Karpas-422 (cell line): ENCODE measurements at regions not wholly inside any gene's neighbourhood (a gene's known extent, or its start where the extent isn't known, plus 50 kb on each side); places are given as distances from the start of the nearest gene placed in this dataset.

Experiments
- DNase-seq: peaks from one replicate; pipeline ENCODE4 v3.0.0-alpha.2; 2015
- H2AFZ ChIP-seq: fragments of 200-600 bp; sonication (generic); 2 replicates; pipeline ENCODE4 v1.6.1; 2014; ENCODE audit warnings: antibody characterized with exemption, low read length, mixed read lengths
- H3K27ac ChIP-seq: fragments of 200-600 bp; sonication (generic); 2 replicates; pipeline ENCODE4 v1.5.1; 2014; ENCODE audit warnings: mild to moderate bottlenecking, low read length, moderate library complexity
- H3K27me3 ChIP-seq: fragments of 200-600 bp; sonication (generic); 2 replicates; pipeline ENCODE4 v1.6.1; 2014; ENCODE audit warnings: low read length, mixed read lengths
- H3K36me3 ChIP-seq: fragments of 200-600 bp; sonication (generic); 2 replicates; pipeline ENCODE4 v1.6.1; 2014; ENCODE audit warnings: low read length, mixed read lengths; ENCODE audit not compliant: insufficient read depth
- H3K4me1 ChIP-seq: fragments of 200-600 bp; sonication (generic); 2 replicates; pipeline ENCODE4 v1.6.1; 2014; ENCODE audit warnings: mild to moderate bottlenecking, low read length, mixed read lengths
- H3K4me2 ChIP-seq: fragments of 200-600 bp; sonication (generic); 2 replicates; pipeline ENCODE4 v1.6.1; 2014; ENCODE audit warnings: low read length, low read depth, mild to moderate bottlenecking; ENCODE audit not compliant: poor library complexity, severe bottlenecking
- H3K4me3 ChIP-seq: fragments of 200-600 bp; sonication (generic); 2 replicates; pipeline ENCODE4 v1.5.1; 2014; ENCODE audit warnings: mild to moderate bottlenecking, antibody characterized with exemption, low read length, mixed read lengths
- H3K79me2 ChIP-seq: fragments of 200-600 bp; sonication (generic); 2 replicates; pipeline ENCODE4 v1.6.1; 2014; ENCODE audit warnings: mild to moderate bottlenecking, low read length, mixed read lengths
- H3K9ac ChIP-seq: fragments of 200-600 bp; sonication (generic); 2 replicates; pipeline ENCODE4 v1.6.0; 2014; ENCODE audit warnings: low read length
- H3K9me2 ChIP-seq: fragments of 200-600 bp; sonication (generic), shearing (Covaris generic); replicated peaks from 2 replicates; pipeline ENCODE4 v1.6.0; 2014; ENCODE audit warnings: mild to moderate bottlenecking, low read length, moderate library complexity; ENCODE audit not compliant: insufficient read depth
- H3K9me3 ChIP-seq: fragments of 300-700, 200-600 bp; sonication (generic); 2 replicates; pipeline ENCODE4 v1.6.1; 2014; ENCODE audit warnings: low read length, mixed read lengths
- H4K20me1 ChIP-seq: fragments of 200-600 bp; sonication (generic); 2 replicates; pipeline ENCODE4 v1.6.1; 2014; ENCODE audit warnings: mild to moderate bottlenecking, antibody characterized with exemption, low read length, low read depth; ENCODE audit not compliant: insufficient read depth

DNA sequence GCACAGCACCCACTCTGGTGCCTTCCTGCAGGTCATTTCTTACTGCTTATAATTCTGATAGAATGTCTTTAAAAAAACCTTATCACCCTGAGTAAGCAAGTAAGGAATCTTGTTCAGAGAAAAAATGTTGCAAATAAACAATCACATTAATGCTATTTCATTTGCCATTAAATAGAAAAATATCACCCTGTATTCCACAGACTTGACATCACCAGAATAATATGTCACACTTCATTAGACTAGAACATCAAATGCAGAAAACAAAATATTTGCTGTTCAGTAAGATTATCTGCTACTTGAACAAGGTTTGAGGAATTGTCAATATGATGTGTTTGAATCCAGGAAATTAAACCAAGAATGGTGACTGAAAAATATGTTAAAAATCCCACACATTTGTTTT, 236.6 kb upstream of the MMADHC start:
- Histone ChIP-seq H3K4me2 (no peak overlapping the region), H3K9ac (no peak overlapping the region), H3K9me3 (no peaks in the 10 kb centered on the region), H2AFZ (no peak overlapping the region), H3K4me1 (no peaks in the 10 kb centered on the region), H3K9me2 (no peaks in the 10 kb centered on the region), H3K27me3 (no peaks in the 10 kb centered on the region), H3K4me3 (no peak overlapping the region), H4K20me1 (no peaks in the 10 kb centered on the region), H3K27ac (no peak overlapping the region), H3K36me3 (no peaks in the 10 kb centered on the region), H3K79me2 (no peaks in the 10 kb centered on the region)
- no peak for DNase-seq

DNA sequence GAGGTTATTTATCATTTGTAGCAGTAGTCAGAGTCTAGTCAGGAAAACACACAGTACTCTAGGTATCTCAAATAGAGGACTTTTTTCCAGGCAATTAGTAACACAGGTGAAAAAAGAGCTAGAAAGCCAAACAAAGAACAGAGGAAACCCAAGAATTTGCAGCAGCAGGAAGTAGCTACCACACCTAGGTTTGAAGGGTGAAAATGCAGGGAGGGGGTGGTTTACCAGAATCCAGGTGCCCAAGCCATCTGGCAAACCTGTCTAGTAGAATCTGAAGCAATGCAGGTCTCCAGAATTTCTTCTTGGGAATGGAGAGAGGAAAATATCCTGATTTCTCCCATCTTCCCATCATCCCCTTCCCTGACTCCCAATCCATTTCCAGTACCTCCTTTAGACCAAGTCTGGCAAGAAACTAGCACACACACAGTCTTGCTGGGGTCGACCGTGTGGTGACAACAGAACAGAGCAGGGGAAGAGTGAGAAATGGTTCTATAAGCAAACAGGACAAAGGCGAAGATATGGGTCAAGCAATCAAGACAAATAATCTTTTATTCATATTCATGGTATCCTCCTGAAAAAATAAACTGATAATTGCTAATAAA, 231.9 kb upstream of the MMADHC start:
- no peaks in the 10 kb centered on the region for H3K79me2 ChIP-seq
- no peaks in the 10 kb centered on the region for H3K36me3 ChIP-seq
- no peak overlapping the region for H3K9ac ChIP-seq
- no peaks in the 10 kb centered on the region for H3K9me2 ChIP-seq
- no peak overlapping the region for H3K4me2 ChIP-seq
- H3K9me3 ChIP-seq, result no peaks in the 10 kb centered on the region
- no peaks in the 10 kb centered on the region for H3K4me1 ChIP-seq
- no peak overlapping the region for H2AFZ ChIP-seq
- H4K20me1 ChIP-seq, result no peaks in the 10 kb centered on the region
- no peak overlapping the region for H3K4me3 ChIP-seq
- DNase-seq, result no peak
- H3K27ac ChIP-seq, result no peak overlapping the region
- H3K27me3 ChIP-seq, result no peaks in the 10 kb centered on the region

DNA sequence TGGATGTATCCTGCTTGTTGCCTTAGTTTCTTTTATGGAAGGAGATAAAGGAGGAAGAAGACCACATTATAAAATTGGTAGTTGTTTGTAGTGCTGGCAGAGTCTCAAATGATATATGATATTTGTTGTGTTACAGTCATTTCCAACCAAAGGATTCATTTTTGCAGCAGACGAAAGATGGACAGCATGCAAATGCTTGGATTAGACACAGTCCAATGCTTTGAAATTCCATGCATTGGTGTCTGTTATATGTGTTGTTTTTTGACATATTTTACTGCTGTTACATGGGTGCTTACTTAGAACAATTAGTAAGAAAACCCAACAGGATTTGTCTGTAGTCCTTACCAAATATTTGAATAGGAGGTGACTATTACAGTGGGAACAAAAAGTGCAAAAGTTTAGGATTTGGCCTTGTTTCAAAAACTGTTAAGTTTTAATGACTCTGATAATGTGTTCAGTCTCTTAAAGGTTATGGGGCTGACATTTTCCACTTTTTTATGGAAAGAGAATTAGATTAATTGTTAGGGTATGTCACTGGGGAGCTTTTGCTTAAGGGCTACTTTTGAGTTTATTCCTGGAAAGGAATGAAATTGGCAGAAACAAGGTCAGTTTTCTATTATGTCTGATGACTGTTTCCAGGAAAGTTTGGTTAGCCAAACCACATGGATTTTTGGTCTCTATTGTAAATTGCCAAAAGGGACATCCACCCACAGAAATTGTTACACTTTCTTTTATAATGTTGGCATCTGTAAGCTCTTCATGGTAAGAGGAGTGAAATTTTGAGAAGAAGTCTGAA, 229.4 kb upstream of the MMADHC start:
- Histone ChIP-seq H3K4me1 (no peaks in the 10 kb centered on the region), H3K27ac (no peak overlapping the region), H4K20me1 (no peaks in the 10 kb centered on the region), H3K4me2 (no peak overlapping the region), H3K27me3 (no peaks in the 10 kb centered on the region), H3K4me3 (no peak overlapping the region), H3K79me2 (no peaks in the 10 kb centered on the region), H3K9me2 (no peaks in the 10 kb centered on the region), H3K9ac (no peak overlapping the region), H3K36me3 (no peaks in the 10 kb centered on the region), H2AFZ (no peak overlapping the region), H3K9me3 (no peaks in the 10 kb centered on the region)
- no peak for DNase-seq

DNA sequence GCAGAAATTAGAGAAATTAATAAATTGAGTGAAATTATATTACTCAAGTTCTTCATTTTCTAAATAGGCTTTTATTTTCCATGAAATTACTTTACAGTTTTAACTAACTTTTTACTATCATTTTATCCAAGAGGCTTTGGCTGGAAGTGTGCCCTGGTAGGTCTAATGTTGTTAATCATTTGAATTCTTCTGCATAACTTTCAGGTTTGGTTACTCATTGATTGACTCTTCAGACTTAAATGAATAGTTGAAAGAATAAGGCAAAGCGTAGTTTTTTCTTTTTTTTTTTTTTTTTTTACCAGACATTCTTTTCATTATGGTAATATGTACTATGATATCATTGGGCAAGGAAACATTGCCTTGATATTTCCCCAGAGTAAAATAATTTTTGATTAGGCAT, 228.4 kb upstream of the MMADHC start:
- no peak overlapping the region for H3K4me3 ChIP-seq
- H3K4me2 ChIP-seq, result no peak overlapping the region
- H4K20me1 ChIP-seq, result no peaks in the 10 kb centered on the region
- H3K79me2 ChIP-seq, result no peaks in the 10 kb centered on the region
- no peaks in the 10 kb centered on the region for H3K27me3 ChIP-seq
- H3K9me2 ChIP-seq, result no peaks in the 10 kb centered on the region
- no peaks in the 10 kb centered on the region for H3K9me3 ChIP-seq
- H2AFZ ChIP-seq, result no peak overlapping the region
- no peaks in the 10 kb centered on the region for H3K36me3 ChIP-seq
- no peaks in the 10 kb centered on the region for H3K4me1 ChIP-seq
- H3K27ac ChIP-seq, result no peak overlapping the region
- H3K9ac ChIP-seq, result no peak overlapping the region
- no peak for DNase-seq

DNA sequence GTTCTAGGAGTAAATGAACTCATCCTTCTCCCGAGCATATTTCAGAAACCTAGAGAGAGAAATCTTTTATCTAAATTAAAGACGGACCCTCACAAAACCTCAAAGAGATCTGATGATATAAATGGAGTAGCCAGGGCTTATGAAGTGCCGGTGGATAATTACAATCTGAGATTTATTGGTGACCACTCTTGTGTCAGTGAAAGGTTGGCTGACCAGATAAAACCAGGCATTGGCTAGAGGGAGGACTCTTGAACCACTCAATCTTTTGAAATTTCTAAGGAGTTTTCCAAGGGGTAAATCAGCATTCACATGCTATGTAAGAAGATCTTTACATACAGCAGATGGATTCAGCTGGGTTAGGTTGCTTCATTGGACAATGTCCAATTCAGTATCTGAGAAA, 227.3 kb upstream of the MMADHC start:
- H4K20me1 ChIP-seq, result no peaks in the 10 kb centered on the region
- H3K79me2 ChIP-seq, result no peaks in the 10 kb centered on the region
- H3K4me3 ChIP-seq, result no peak overlapping the region
- no peaks in the 10 kb centered on the region for H3K9me3 ChIP-seq
- no peak for DNase-seq
- H2AFZ ChIP-seq, result no peak overlapping the region
- no peak overlapping the region for H3K4me2 ChIP-seq
- no peaks in the 10 kb centered on the region for H3K9me2 ChIP-seq
- H3K36me3 ChIP-seq, result no peaks in the 10 kb centered on the region
- H3K27me3 ChIP-seq, result no peaks in the 10 kb centered on the region
- no peak overlapping the region for H3K27ac ChIP-seq
- H3K9ac ChIP-seq, result no peak overlapping the region
- H3K4me1 ChIP-seq, result no peaks in the 10 kb centered on the region

DNA sequence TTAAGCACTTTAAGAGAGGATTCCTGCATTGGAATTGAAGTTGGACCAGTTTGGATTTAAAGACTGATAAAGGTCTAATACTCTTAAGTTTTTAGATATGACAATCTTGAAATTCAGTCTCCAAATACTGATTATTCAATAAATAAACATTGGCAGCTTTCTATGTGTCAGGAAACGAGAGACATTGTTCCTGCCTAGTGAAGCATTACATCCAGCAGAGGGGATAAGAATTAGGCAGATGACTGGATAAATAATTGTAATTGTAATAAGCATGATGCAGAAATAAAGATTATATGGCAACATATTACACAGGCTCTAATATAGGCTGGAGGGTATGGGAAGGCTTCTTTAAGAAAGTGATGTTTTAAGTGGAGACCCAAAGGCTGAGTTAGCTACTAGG, 226.5 kb upstream of the MMADHC start:
- Histone ChIP-seq H2AFZ (no peak overlapping the region), H3K36me3 (no peaks in the 10 kb centered on the region), H4K20me1 (no peaks in the 10 kb centered on the region), H3K9ac (no peak overlapping the region), H3K9me2 (no peaks in the 10 kb centered on the region), H3K4me1 (no peaks in the 10 kb centered on the region), H3K27me3 (no peaks in the 10 kb centered on the region; the same call in 1 of the 2 replicates), H3K27ac (no peak overlapping the region), H3K9me3 (no peaks in the 10 kb centered on the region), H3K4me2 (no peak overlapping the region), H3K79me2 (no peaks in the 10 kb centered on the region), H3K4me3 (no peak overlapping the region)
- no peak for DNase-seq

DNA sequence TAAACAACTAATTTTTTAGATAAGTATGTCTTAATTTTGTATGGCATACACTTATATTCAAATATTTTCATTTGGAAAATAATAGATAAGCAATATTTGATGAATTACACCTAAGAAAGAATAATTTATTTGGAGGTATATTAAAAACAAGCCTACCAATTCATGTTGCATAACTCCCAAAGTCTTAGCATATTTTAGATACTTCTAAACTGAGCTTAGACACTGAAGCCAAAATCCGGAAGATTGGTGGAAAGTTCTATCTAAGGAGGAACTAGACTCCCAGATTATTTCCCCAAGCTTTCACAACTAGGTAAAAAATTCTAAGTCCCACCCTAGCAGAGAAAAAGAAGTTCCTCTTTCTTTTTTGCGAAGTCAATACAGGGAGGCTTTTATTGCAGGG, 221.0 kb upstream of the MMADHC start:
- no peak overlapping the region for H3K9ac ChIP-seq
- no peaks in the 10 kb centered on the region; the same call in 1 of the 2 replicates for H3K27me3 ChIP-seq
- no peaks in the 10 kb centered on the region for H3K4me1 ChIP-seq
- H3K9me2 ChIP-seq, result no peaks in the 10 kb centered on the region
- no peaks in the 10 kb centered on the region for H3K79me2 ChIP-seq
- DNase-seq, result no peak
- H3K4me3 ChIP-seq, result no peak overlapping the region
- no peak overlapping the region for H2AFZ ChIP-seq
- no peak overlapping the region for H3K4me2 ChIP-seq
- no peaks in the 10 kb centered on the region for H3K9me3 ChIP-seq
- H3K36me3 ChIP-seq, result no peaks in the 10 kb centered on the region
- no peaks in the 10 kb centered on the region for H4K20me1 ChIP-seq
- H3K27ac ChIP-seq, result no peak overlapping the region

DNA sequence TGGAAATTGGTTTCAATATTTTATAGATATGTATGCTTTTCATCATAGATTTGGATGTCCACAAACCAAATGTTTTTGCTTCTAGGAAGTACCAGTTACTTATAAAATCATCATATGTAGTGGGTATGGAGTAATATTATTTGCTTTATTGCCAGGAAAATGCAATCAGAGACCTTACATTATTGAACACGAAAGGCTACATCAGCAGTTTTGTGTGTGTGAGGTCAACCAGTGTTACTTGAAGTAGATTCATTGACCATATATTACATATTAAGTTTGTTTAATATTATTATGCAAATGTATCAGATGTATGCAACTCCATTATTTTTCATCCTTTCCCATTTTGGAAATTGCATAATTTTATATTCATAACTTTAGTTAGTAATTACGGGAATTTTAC, 219.1 kb upstream of the MMADHC start:
- Histone ChIP-seq H3K27ac (no peak overlapping the region), H2AFZ (no peak overlapping the region), H3K9ac (no peak overlapping the region), H3K9me2 (no peaks in the 10 kb centered on the region), H3K27me3 (no peaks in the 10 kb centered on the region; the same call in 1 of the 2 replicates), H4K20me1 (no peaks in the 10 kb centered on the region), H3K79me2 (no peaks in the 10 kb centered on the region), H3K4me2 (no peak overlapping the region), H3K4me3 (no peak overlapping the region), H3K9me3 (no peaks in the 10 kb centered on the region), H3K36me3 (no peaks in the 10 kb centered on the region), H3K4me1 (no peaks in the 10 kb centered on the region)
- DNase-seq, result no peak
